K562 (cell line): ENCODE measurements at regions not wholly inside any gene's neighbourhood (a gene's known extent, or its start where the extent isn't known, plus 50 kb on each side); places are given as distances from the start of the nearest gene placed in this dataset.

Experiments used
- ATAC-seq: fragments of 200-7000 bp; cut with Tn5 transposase; 3 replicates; pipeline ENCODE4 v1.9.1; 2020; ENCODE audit warnings: moderate library complexity
- BruUV-seq: library from RNA; stranded (reverse); fragments of 400-500 nt; replicated peaks from 2 replicates; lab custom pipeline; 2021; lab: Mats Ljungman, UMichigan
- CTCF ChIA-PET: fragments of 300-600 bp; formaldehyde crosslinking; extraction: SDS; loops from one replicate; lab custom pipeline; 2021; ENCODE audit warnings: low intra/inter-chr PET ratio; lab: Yijun Ruan, JAX
- POLR2A ChIA-PET: fragments of 300-600, 350-650 bp; sonication (Branson Sonifier 250); formaldehyde crosslinking; extraction: SDS; loops from one replicate; lab custom pipeline; 2021; ENCODE audit warnings: antibody characterized with exemption, inconsistent platforms; lab: Yijun Ruan, JAX
- DNase-seq, 4 experiments: peaks; one replicate each; pipeline versions ENCODE4 v3.0.0 to v3.0.0-alpha.2; 2011 to 2018; ENCODE audit warnings: low spot score in 3 of 4, mixed read lengths in 3 of 4; ENCODE audit errors: extremely low read depth in 1 of 4
- FAIRE-seq: peaks from 2 replicates; lab custom pipeline; 2011; peaks lifted over from hg19 to GRCh38; lab: Jason Lieb, UNC
- H2AFZ ChIP-seq: 2 replicates; pipeline ENCODE4 v1.6.0; 2011; ENCODE audit warnings: low read depth, low read length, control low read depth, inconsistent platforms
- H3K27ac ChIP-seq: fragments of 200-600 bp; 3 replicates; pipeline ENCODE4 v1.8.0; 2011; ENCODE audit warnings: low read depth, mild to moderate bottlenecking, control low read depth, inconsistent platforms, low read length, moderate library complexity, mixed read lengths; ENCODE audit errors: extremely low read depth
- H3K27me3 ChIP-seq, 2 experiments: fragments of 300-600 bp in 1 of 2; 2 replicates in 1 of 2; 3 replicates in 1 of 2; pipeline versions ENCODE4 v1.6.0 to v1.8.0; 2011; ENCODE audit warnings: inconsistent platforms in 2 of 2, low read length in 2 of 2, mild to moderate bottlenecking in 1 of 2, mixed read lengths in 1 of 2, moderate library complexity in 1 of 2; ENCODE audit not compliant: control insufficient read depth in 2 of 2, insufficient read depth in 2 of 2
- H3K36me3 ChIP-seq: fragments of 300-600 bp; 3 replicates; pipeline ENCODE4 v1.8.0; 2011; ENCODE audit warnings: mild to moderate bottlenecking, low read length, inconsistent platforms; ENCODE audit not compliant: control insufficient read depth, insufficient read depth
- H3K4me1 ChIP-seq, 2 experiments: fragments of 200-600 bp in 1 of 2; replicated peaks in 1 of 2; 2 replicates in 1 of 2; 3 replicates in 1 of 2; pipeline versions ENCODE4 v1.5.1 to v1.8.0; 2011; ENCODE audit warnings: inconsistent platforms in 2 of 2, low read length in 2 of 2, mild to moderate bottlenecking in 1 of 2, mixed read lengths in 1 of 2, moderate library complexity in 1 of 2; ENCODE audit not compliant: control insufficient read depth in 2 of 2, insufficient read depth in 2 of 2
- H3K4me2 ChIP-seq: 2 replicates; pipeline ENCODE4 v1.6.1; 2011; ENCODE audit warnings: low read length, control low read depth, inconsistent platforms, mixed read lengths; ENCODE audit not compliant: insufficient read depth
- H3K4me3 ChIP-seq: fragments of 200-600 bp; sonication (generic), shearing (Covaris generic); 2 replicates; pipeline ENCODE4 v1.5.1; 2016; ENCODE audit warnings: control low read depth, inconsistent platforms
- H3K79me2 ChIP-seq: fragments of 200-600 bp; 3 replicates; pipeline ENCODE4 v1.8.0; 2011; ENCODE audit warnings: low read length, inconsistent platforms; ENCODE audit not compliant: control insufficient read depth, insufficient read depth
- H3K9ac ChIP-seq, 2 experiments: 2 replicates each; pipeline versions ENCODE4 v1.6.0 to v1.6.1; 2011; ENCODE audit warnings: low read depth in 2 of 2, low read length in 2 of 2, control low read depth in 1 of 2, inconsistent platforms in 1 of 2, mild to moderate bottlenecking in 1 of 2, mixed read lengths in 1 of 2; ENCODE audit not compliant: insufficient read depth in 1 of 2
- H3K9me1 ChIP-seq: one replicate; pipeline ENCODE4 v1.6.0; 2011; ENCODE audit warnings: inconsistent platforms, mild to moderate bottlenecking, low read length, moderate library complexity; ENCODE audit not compliant: control insufficient read depth, insufficient read depth
- H3K9me3 ChIP-seq: replicated peaks from 2 replicates; pipeline ENCODE4 v1.5.1; 2011; ENCODE audit warnings: low read depth, low read length, inconsistent platforms; ENCODE audit not compliant: control insufficient read depth, insufficient read depth
- H4K20me1 ChIP-seq: replicated peaks from 2 replicates; pipeline ENCODE4 v1.6.1; 2011; ENCODE audit warnings: low read length, inconsistent platforms, mixed read lengths; ENCODE audit not compliant: control insufficient read depth, insufficient read depth
- KDM2B ChIP-seq: fragments of 250-450 bp; sonication (Bioruptor Pico); IDR thresholded peaks from 2 replicates; pipeline ENCODE4 v1.8.0; 2021; ENCODE audit warnings: mild to moderate bottlenecking, moderate library complexity
- LCOR ChIP-seq: sonication (generic); formaldehyde crosslinking; IDR thresholded peaks from 2 replicates; pipeline ENCODE4 v1.8.0; 2022; ENCODE audit warnings: mild to moderate bottlenecking, missing genetic modification reagents
- MAFK ChIP-seq: IDR thresholded peaks from 2 replicates; pipeline ENCODE4 v1.6.1; 2011; ENCODE audit warnings: low read length, improper control_type of control experiment
- MAX ChIP-seq: sonication (generic); formaldehyde crosslinking; IDR thresholded peaks from 2 replicates; pipeline ENCODE4 v1.9.0; 2022; ENCODE audit warnings: mild to moderate bottlenecking, missing genetic modification reagents
- PHF8 ChIP-seq: fragments of 200-600 bp; sonication (generic); IDR thresholded peaks from 2 replicates; pipeline ENCODE4 v1.6.1; 2012; ENCODE audit warnings: mixed run types, mild to moderate bottlenecking, inconsistent platforms, low read length, moderate library complexity, borderline replicate concordance
- POLR3A ChIP-seq: IDR thresholded peaks from 2 replicates; pipeline ENCODE4 v1.6.1; 2011; ENCODE audit warnings: borderline replicate concordance, mild to moderate bottlenecking, moderate library complexity; ENCODE audit not compliant: insufficient read length, insufficient read depth; ENCODE audit errors: extremely low read depth
- RERE ChIP-seq: sonication (generic); formaldehyde crosslinking; IDR thresholded peaks from 2 replicates; pipeline ENCODE4 v1.8.0; 2023; ENCODE audit warnings: missing genetic modification reagents, mild to moderate bottlenecking, borderline replicate concordance
- SMARCA5 ChIP-seq: fragments of 450-650 bp; IDR thresholded peaks from 2 replicates; pipeline ENCODE4 v1.6.1; 2016
- SMARCE1 ChIP-seq: fragments of 450-650 bp; IDR thresholded peaks from 2 replicates; pipeline ENCODE4 v1.7.1; 2016; ENCODE audit warnings: mild to moderate bottlenecking
- SREBF1 ChIP-seq: fragments of 150-350 bp; IDR thresholded peaks from 2 replicates; pipeline ENCODE4 v1.6.1; 2014; ENCODE audit warnings: antibody characterized with exemption, low read depth, low read length, borderline replicate concordance
- ZBTB17 ChIP-seq: fragments of 450-650 bp; formaldehyde crosslinking; IDR thresholded peaks from 2 replicates; pipeline ENCODE4 v1.4.0; 2020; ENCODE audit warnings: mild to moderate bottlenecking
- ZBTB8A ChIP-seq: fragments of 450-650 bp; IDR thresholded peaks from 2 replicates; pipeline ENCODE4 v1.6.1; 2018; ENCODE audit warnings: mild to moderate bottlenecking, moderate library complexity; ENCODE audit not compliant: partially characterized antibody
- ZNF311 ChIP-seq: fragments of 250-450 bp; sonication (Bioruptor Pico); IDR thresholded peaks from 2 replicates; pipeline ENCODE4 v1.4.0; 2020; ENCODE audit warnings: mild to moderate bottlenecking, moderate library complexity
- ZNF41 ChIP-seq: fragments of 250-450 bp; sonication (Bioruptor Pico); conservative IDR thresholded peaks from 2 replicates; pipeline ENCODE4 v1.4.0; 2020; ENCODE audit warnings: mild to moderate bottlenecking
- ZNF780A ChIP-seq: fragments of 250-450 bp; sonication (Bioruptor Pico); IDR thresholded peaks from 2 replicates; pipeline ENCODE4 v1.5.0; 2021; ENCODE audit warnings: mild to moderate bottlenecking
- ZZZ3 ChIP-seq: fragments of 450-650 bp; IDR thresholded peaks from 2 replicates; pipeline ENCODE4 v1.6.1; 2016; ENCODE audit warnings: antibody characterized with exemption, mild to moderate bottlenecking, moderate library complexity
- WGBS: fragments of 100-300 bp; shearing (Covaris generic); methylation state at CpG from one replicate; pipeline ENCODE4 v1.1.6; 2016; ENCODE audit warnings: low coverage, mixed read lengths; ENCODE audit not compliant: insufficient coverage; ENCODE audit errors: missing lambda C conversion rate; 5-methylcytosine and 5-hydroxymethylcytosine counted together
- in situ Hi-C: fragments of 300-500 bp; cut with MboI; formaldehyde crosslinking; loops from 4 replicates; pipeline ENCODE4 v1.15.0; 2018; ENCODE audit warnings: inconsistent platforms, mixed read lengths
- intact Hi-C: fragments of 100-400 bp; cut with micrococcal nuclease; formaldehyde crosslinking; loops from 2 replicates; pipeline ENCODE4 v1.14.2; 2022
- TF ChIP-seq, protein P1 (sequence below): fragments of 450-650 bp; formaldehyde crosslinking; conservative IDR thresholded peaks from 2 replicates; pipeline ENCODE4 v1.4.0; 2022; ENCODE audit warnings: mild to moderate bottlenecking, missing genetic modification characterization

DNA sequence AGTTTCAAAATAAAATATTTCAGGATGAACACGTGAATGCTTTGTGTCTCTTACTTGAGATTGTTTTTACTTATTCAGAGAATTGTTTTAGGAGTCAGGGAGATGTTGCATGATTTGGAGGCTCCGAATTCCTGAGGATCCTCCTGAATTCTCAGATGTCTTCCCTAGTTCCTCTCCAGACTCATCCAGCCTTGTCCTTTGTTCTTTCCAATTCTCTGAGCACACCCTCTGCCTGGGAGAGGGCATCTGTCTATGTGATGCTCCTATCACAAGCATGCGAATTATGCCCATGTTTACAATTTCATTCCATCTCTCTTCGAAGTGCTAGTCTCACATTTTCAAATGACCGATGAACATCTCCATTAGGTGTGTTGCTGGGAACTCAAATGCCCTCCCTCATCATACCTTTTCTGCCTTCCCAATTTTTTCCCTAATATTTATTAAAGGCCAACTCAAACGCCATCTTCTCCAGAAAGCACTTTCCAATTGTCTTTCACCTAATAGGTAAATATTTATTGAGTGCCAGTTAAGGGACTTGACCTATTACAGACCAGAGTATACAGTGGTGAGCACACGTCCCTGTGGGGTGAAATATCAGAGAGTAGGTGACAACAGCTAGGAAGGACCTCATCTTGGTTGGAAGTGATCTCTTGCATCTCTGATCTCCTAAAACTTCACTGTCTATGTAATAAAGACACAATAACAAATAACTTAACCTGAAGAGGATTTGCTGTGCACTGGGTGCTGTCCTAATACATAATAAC is 64.4 kb downstream of the ARF6 start:
- Histone ChIP-seq H3K36me3 (no peaks in the 10 kb centered on the region), H3K27ac (no peak overlapping the region), H2AFZ (no peak overlapping the region), H3K9ac (no peak overlapping the region), H4K20me1 (no peaks in the 10 kb centered on the region), H3K4me2 (no peak overlapping the region), H3K27me3 (no peaks in the 10 kb centered on the region), H3K9me1 (no peaks in the 10 kb centered on the region), H3K79me2 (no peaks in the 10 kb centered on the region), H3K4me3 (no peak overlapping the region), H3K4me1 (peaks cover 0 to 9% of the 10 kb centered on the region in 2 experiments; a peak in 4 of 5 replicates), H3K9me3 (no peaks in the 10 kb centered on the region)
- intact Hi-C loops (no loop called here), in situ Hi-C loops (no loop called here)
- POLR2A ChIA-PET, result no interaction called here
- 46% methylated on average over 7 of the region's 7 CpGs for WGBS
- no peak for ATAC-seq
- no peak for DNase-seq
- FAIRE-seq, result no peak
- CTCF ChIA-PET, result no interaction called here
- no TSS peak for BruUV-seq
- TF ChIP-seq SMARCE1 (no peak), KDM2B (no peak), ZZZ3 (no peak), MAX (CRISPR knock-in tag) (no peak), RERE (CRISPR knock-in tag) (no peak), SREBF1 (no peak), ZNF41 (CRISPR knock-in tag) (no peak), POLR3A (no peak), ZNF780A (CRISPR knock-in tag) (no peak), ZBTB8A (no peak), ZNF311 (CRISPR knock-in tag) (no peak), PHF8 (no peak), MAFK (no peak), SMARCA5 (no peak), ZBTB17 (CRISPR knock-in tag) (no peak), LCOR (no peak)
- TF ChIP-seq, protein P1, sequence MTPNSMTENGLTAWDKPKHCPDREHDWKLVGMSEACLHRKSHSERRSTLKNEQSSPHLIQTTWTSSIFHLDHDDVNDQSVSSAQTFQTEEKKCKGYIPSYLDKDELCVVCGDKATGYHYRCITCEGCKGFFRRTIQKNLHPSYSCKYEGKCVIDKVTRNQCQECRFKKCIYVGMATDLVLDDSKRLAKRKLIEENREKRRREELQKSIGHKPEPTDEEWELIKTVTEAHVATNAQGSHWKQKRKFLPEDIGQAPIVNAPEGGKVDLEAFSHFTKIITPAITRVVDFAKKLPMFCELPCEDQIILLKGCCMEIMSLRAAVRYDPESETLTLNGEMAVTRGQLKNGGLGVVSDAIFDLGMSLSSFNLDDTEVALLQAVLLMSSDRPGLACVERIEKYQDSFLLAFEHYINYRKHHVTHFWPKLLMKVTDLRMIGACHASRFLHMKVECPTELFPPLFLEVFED, result no peak
